ENCODE measurements at regions not wholly inside any gene's neighbourhood (a gene's known extent, or its start where the extent isn't known, plus 50 kb on each side); places are given as distances from the start of the nearest gene placed in this dataset.

DNA sequence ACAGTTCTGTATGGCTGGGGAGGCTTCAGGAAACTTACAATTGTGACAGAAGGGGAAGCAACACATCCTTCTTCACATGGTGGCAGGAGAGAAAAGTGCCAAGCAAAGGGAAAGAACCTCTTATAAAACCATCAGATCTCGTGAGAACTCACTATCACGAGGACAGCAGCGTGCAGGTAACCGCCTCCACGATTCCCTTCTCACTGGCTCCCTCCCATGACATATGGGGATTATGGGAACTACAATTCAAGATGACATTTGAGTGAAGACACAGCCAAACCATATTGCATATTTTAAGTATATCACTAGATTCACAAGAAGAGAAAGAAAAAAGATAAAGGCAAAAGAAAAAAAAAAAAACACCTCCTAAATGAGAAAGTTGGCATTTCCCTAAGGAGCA, 431.9 kb upstream of the RGS17 start:
- Mint-ChIP-seq H3K4me3 (ENCODE audit: unreplicated experiment) (no peak overlapping the region), H3K27me3 (ENCODE audit: low read depth, unreplicated experiment) (no peaks in the 10 kb centered on the region), H3K9me3 (ENCODE audit: unreplicated experiment) (no peaks in the 10 kb centered on the region), H3K27ac (ENCODE audit: unreplicated experiment) (no peak overlapping the region), H3K36me3 (ENCODE audit: low read depth, unreplicated experiment) (no peaks in the 10 kb centered on the region), H3K4me1 (ENCODE audit: low read depth, unreplicated experiment) (peaks cover 7% of the 10 kb centered on the region)
- H3K79me2 ChIP-seq (ENCODE audit: insufficient read depth, low read length): no peaks in the 10 kb centered on the region
- TF ChIP-seq EZH2 (IDR thresholded peaks at IDR 0.05; ENCODE audit: insufficient read depth, low read length): no peak
- TF ChIP-seq, protein P1, sequence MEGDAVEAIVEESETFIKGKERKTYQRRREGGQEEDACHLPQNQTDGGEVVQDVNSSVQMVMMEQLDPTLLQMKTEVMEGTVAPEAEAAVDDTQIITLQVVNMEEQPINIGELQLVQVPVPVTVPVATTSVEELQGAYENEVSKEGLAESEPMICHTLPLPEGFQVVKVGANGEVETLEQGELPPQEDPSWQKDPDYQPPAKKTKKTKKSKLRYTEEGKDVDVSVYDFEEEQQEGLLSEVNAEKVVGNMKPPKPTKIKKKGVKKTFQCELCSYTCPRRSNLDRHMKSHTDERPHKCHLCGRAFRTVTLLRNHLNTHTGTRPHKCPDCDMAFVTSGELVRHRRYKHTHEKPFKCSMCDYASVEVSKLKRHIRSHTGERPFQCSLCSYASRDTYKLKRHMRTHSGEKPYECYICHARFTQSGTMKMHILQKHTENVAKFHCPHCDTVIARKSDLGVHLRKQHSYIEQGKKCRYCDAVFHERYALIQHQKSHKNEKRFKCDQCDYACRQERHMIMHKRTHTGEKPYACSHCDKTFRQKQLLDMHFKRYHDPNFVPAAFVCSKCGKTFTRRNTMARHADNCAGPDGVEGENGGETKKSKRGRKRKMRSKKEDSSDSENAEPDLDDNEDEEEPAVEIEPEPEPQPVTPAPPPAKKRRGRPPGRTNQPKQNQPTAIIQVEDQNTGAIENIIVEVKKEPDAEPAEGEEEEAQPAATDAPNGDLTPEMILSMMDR (IDR thresholded peaks at IDR 0.05; ENCODE audit: insufficient read depth, low read depth, low read length): no peak
- no peaks in the 10 kb centered on the region for H3K4me1 ChIP-seq (ENCODE audit: insufficient read depth, low read length)
- no peak for FAIRE-seq
- H3K27me3 ChIP-seq (ENCODE audit: insufficient read depth, low read length): no peaks in the 10 kb centered on the region
- H3K9ac ChIP-seq (ENCODE audit: low read length): no peak overlapping the region
- no peaks in the 10 kb centered on the region for H4K20me1 ChIP-seq (ENCODE audit: insufficient read depth, low read length)
- H3K36me3 ChIP-seq (ENCODE audit: insufficient read depth, low read length): no peaks in the 10 kb centered on the region
- H3K27ac ChIP-seq (ENCODE audit: low read depth, low read length): no peak overlapping the region
- H3K4me2 ChIP-seq (ENCODE audit: low read length): no peak overlapping the region
- DNase-seq (ENCODE audit: low read depth): no peak
- H3K9me3 ChIP-seq (ENCODE audit: insufficient read depth, low read depth, low read length): no peaks in the 10 kb centered on the region
- H2AFZ ChIP-seq (ENCODE audit: low read depth, low read length): no peak overlapping the region
- no peak overlapping the region for H3K4me3 ChIP-seq (ENCODE audit: insufficient read depth, low read depth, low read length)

DNA sequence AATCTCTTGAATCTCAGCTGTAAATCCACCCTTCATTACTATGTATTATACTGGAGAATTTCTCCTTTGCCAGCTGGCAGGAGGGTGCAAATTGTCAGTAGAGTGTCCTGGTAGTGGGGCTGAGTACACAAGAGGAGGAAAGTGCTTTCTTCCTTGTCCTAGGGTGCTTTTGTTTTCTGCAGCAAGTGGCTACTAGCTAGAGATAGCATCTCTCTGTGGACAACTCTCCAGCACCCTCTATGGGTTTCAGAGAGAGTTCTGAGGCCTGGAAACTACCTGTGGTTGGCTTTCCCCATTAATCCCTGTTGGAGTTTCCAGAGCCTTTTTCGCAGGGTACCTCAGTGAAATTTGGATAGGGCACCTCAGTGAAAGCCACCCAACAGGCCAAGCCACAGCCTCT, 422.5 kb upstream of the RGS17 start:
- no peaks in the 10 kb centered on the region for H3K4me1 Mint-ChIP-seq (ENCODE audit: low read depth, unreplicated experiment)
- H3K27ac Mint-ChIP-seq (ENCODE audit: unreplicated experiment): no peak overlapping the region
- Histone ChIP-seq H3K4me2 (ENCODE audit: low read length) (no peak overlapping the region), H3K79me2 (ENCODE audit: insufficient read depth, low read length) (no peaks in the 10 kb centered on the region), H3K9ac (ENCODE audit: low read length) (no peak overlapping the region), H3K27ac (ENCODE audit: low read depth, low read length) (no peak overlapping the region), H3K27me3 (ENCODE audit: insufficient read depth, low read length) (no peaks in the 10 kb centered on the region), H3K4me3 (ENCODE audit: insufficient read depth, low read depth, low read length) (no peak overlapping the region), H3K4me1 (ENCODE audit: insufficient read depth, low read length) (no peaks in the 10 kb centered on the region), H2AFZ (ENCODE audit: low read depth, low read length) (no peak overlapping the region), H3K9me3 (ENCODE audit: insufficient read depth, low read depth, low read length) (no peaks in the 10 kb centered on the region), H3K36me3 (ENCODE audit: insufficient read depth, low read length) (no peaks in the 10 kb centered on the region), H4K20me1 (ENCODE audit: insufficient read depth, low read length) (no peaks in the 10 kb centered on the region)
- FAIRE-seq (no peak), DNase-seq (ENCODE audit: low read depth) (no peak)
- H3K27me3 Mint-ChIP-seq (ENCODE audit: low read depth, unreplicated experiment): no peaks in the 10 kb centered on the region
- H3K9me3 Mint-ChIP-seq (ENCODE audit: unreplicated experiment): no peaks in the 10 kb centered on the region
- no peak for TF ChIP-seq EZH2 (IDR thresholded peaks at IDR 0.05; ENCODE audit: insufficient read depth, low read length)
- TF ChIP-seq, protein P1 (IDR thresholded peaks at IDR 0.05; ENCODE audit: insufficient read depth, low read depth, low read length): no peak
- no peaks in the 10 kb centered on the region for H3K36me3 Mint-ChIP-seq (ENCODE audit: low read depth, unreplicated experiment)
- no peak overlapping the region for H3K4me3 Mint-ChIP-seq (ENCODE audit: unreplicated experiment)

DNA sequence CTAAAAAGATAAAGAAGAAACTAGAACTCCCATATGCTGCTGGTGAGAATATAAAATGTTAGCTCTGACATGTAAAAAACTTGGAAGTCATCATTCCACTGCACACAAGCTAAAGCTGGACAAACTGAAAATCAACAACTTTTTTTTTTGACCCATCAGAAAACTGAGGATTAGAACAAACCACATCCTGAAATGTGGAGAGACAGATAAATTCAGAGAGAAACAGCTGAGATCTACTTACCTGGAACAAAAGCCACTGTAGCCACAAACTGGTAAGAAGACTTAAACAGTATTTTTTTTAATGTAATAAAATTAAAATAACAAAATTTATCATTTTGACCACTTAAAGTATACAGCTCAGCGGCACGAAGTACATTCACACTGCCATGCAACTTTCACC, 408.5 kb upstream of the RGS17 start:
- Histone ChIP-seq H4K20me1 (ENCODE audit: insufficient read depth, low read length) (no peaks in the 10 kb centered on the region), H3K79me2 (ENCODE audit: insufficient read depth, low read length) (no peaks in the 10 kb centered on the region), H3K27ac (ENCODE audit: low read depth, low read length) (no peak overlapping the region), H2AFZ (ENCODE audit: low read depth, low read length) (no peak overlapping the region), H3K9ac (ENCODE audit: low read length) (no peak overlapping the region), H3K4me1 (ENCODE audit: insufficient read depth, low read length) (no peaks in the 10 kb centered on the region), H3K9me3 (ENCODE audit: insufficient read depth, low read depth, low read length) (peaks cover 3% of the 10 kb centered on the region), H3K36me3 (ENCODE audit: insufficient read depth, low read length) (no peaks in the 10 kb centered on the region), H3K4me2 (ENCODE audit: low read length) (no peak overlapping the region), H3K4me3 (ENCODE audit: insufficient read depth, low read depth, low read length) (no peak overlapping the region), H3K27me3 (ENCODE audit: insufficient read depth, low read length) (no peaks in the 10 kb centered on the region)
- Mint-ChIP-seq H3K4me1 (ENCODE audit: low read depth, unreplicated experiment) (peaks cover 12% of the 10 kb centered on the region), H3K9me3 (ENCODE audit: unreplicated experiment) (peaks cover 2% of the 10 kb centered on the region), H3K27me3 (ENCODE audit: low read depth, unreplicated experiment) (no peaks in the 10 kb centered on the region), H3K27ac (ENCODE audit: unreplicated experiment) (no peak overlapping the region), H3K36me3 (ENCODE audit: low read depth, unreplicated experiment) (no peaks in the 10 kb centered on the region), H3K4me3 (ENCODE audit: unreplicated experiment) (no peak overlapping the region)
- FAIRE-seq: no peak
- TF ChIP-seq EZH2 (IDR thresholded peaks at IDR 0.05; ENCODE audit: insufficient read depth, low read length): no peak
- TF ChIP-seq, protein P1 (IDR thresholded peaks at IDR 0.05; ENCODE audit: insufficient read depth, low read depth, low read length): no peak
- no peak for DNase-seq (ENCODE audit: low read depth)
